ENCODE measurements at regions not wholly inside any gene's neighbourhood (a gene's known extent, or its start where the extent isn't known, plus 50 kb on each side); places are given as distances from the start of the nearest gene placed in this dataset.

DNA sequence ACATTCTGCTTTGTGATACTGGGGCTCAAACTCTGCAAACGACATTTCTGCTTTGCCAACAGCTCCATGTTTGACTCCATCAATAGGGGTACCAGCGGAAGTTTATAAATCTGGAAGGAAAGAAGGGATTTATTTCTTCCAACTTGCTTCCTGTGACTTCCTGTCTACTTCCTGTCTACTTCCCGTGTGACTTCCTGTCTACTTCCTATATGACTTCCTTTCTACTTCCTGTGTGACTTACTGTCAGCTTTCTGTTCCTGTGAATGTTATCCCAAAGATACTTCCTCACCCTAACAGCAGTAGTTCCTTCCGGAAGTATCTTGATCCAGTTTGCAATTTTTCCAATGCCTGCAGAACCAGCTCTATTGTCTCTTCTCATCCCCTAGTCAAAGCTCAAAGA, 52.0 kb upstream of the MBOAT2 start:
- TF ChIP-seq, protein P1, sequence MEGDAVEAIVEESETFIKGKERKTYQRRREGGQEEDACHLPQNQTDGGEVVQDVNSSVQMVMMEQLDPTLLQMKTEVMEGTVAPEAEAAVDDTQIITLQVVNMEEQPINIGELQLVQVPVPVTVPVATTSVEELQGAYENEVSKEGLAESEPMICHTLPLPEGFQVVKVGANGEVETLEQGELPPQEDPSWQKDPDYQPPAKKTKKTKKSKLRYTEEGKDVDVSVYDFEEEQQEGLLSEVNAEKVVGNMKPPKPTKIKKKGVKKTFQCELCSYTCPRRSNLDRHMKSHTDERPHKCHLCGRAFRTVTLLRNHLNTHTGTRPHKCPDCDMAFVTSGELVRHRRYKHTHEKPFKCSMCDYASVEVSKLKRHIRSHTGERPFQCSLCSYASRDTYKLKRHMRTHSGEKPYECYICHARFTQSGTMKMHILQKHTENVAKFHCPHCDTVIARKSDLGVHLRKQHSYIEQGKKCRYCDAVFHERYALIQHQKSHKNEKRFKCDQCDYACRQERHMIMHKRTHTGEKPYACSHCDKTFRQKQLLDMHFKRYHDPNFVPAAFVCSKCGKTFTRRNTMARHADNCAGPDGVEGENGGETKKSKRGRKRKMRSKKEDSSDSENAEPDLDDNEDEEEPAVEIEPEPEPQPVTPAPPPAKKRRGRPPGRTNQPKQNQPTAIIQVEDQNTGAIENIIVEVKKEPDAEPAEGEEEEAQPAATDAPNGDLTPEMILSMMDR (IDR thresholded peaks at IDR 0.05) = no peak

- TF ChIP-seq, protein P1 (IDR thresholded peaks at IDR 0.05) = no peak
Observed at GRCh38 chr2:9053534-9053931, 50.0 kb upstream of the MBOAT2 start.

All from LNCAP (cell line).